HL-60/S4 (cell line): ENCODE measurements at regions not wholly inside any gene's neighbourhood (a gene's known extent, or its start where the extent isn't known, plus 50 kb on each side); places are given as distances from the start of the nearest gene placed in this dataset.
"Not testable (repeated sequence)": the region's sequence is repeated elsewhere in the genome, so short reads cannot be mapped to it uniquely, and the experiment has no call there.

Experiments
- in situ Hi-C: fragments of 300-500 bp; cut with MboI; formaldehyde crosslinking; loops from 2 replicates; pipeline ENCODE4 v1.14.3; 2022; ENCODE audit warnings: low sequenced_read_pairs

DNA sequence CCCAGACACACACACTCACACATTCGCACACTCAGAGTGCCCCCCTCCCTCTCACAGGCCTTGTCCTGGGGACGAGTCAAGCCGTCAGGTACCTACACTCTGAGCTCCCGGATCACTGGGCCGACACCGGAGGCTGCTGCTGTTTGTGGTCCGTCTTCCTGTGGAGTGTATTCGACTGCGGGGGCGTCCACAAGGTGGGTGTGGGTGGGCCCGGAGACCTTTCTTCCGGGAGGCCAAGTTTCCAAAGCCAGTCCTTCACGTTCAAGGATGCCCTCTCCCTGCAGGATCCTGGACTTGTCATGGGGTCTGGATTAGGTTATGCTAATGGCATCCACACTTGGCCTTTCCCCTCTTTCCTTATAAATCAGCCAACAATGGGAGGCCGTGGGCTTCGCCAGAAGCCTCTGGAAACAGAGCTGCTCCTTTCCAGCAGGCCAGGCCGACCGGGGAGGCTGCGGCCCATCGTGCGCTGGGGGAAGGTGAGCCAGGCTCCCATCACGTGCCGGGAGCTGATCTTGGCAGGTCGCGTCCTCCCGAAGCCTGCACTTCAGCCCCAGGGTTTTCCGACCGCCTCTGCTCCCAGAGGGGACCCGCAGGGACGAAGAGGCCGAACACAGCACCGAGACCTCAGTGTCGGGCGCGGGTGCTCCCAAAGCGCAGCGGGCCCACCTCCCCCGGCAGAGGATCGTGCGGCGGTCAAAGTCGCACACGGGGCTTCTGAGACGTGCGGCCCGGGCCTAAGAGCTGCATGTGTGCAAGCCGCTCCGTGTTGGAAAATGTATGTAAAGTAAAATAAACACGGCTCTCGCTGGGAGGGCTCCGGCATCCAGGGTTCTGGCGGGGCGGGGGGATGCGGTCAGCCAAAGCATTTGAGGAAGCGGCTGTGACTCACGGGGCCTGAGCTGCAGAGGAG, 196.5 kb upstream of the ZNF469 start:
- in situ Hi-C loops = not testable (repeated sequence)

DNA sequence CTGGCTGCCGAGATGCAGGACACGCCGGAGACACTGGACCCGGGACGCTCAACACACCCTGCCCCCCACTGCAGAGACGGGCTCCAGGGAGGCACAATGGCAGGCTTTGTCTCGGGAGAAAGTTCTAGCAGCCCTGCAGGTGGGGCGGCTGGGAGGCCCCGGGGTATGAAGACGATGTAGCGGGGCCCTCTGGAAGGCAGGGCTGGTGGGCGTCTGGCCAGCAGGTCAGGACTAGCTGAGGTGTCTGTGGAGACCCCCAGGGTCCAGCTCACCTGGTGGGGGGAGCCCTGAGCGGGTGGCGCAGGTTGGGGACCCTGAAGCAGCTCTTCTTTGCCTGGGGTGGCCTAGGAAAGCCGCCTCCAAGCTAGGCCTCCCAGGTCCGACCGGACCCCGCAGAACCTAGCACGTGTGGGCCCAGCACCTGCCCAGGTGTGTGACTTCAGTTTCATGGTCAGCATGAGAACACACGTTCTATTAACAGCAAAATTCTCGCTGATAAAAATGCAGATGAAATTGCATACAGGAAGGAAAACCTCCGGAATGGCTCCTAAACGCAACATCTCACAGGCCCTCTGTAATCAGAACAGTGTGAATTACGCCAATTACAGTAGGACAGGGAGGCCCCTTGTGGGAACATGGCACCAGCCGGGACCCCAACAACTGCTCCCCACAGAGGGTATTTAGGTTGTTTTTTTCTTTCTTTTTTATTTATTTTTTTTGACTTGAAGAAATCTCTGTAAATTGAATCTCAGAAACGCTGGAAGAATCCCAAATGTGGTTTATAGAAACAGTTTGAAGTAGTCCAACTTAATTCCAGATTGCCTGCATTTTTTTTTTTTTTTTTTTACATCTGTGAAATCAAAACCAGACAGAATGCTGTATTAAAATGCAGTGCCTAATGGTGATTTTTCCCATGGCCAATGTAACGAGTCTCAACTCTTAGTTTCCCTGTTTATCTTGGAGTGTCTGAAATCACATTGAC, 195.6 kb upstream of the ZNF469 start:
- in situ Hi-C loops = not testable (repeated sequence)

DNA sequence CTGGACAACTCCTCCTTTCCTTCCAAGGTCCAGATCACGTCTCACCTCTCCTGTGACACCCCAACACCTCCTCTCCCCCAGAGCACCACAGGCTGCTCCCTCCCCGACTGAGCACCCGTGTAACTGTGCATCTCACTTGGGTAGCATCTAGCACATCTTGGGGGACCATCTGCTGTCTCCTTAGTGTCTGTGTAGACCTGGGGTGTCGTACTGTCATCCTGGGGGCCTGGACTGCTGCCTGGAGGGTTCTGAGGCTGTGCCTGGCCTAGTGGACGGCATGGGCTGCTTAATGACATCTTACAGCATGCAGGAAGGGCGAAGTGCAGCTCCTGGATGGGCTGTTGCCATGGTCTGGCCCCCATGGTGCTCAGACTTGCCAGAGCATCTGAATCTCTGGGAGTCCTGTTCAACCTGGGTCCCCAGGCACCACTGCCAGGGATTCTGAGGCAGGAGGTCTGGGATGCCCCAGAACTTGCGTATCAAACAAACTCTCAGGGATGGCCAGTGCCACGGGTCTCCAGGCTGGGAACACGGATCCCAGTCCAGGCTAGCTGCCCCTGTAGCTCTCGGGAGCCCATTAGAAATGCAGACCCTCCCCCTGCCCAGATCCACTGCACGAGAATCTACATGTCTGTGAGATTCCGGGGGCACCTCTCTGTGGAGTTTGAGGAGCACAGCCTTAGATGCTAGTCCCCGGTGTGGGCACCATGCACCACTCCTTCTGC, 194.4 kb upstream of the ZNF469 start:
- in situ Hi-C loops = not testable (repeated sequence)

DNA sequence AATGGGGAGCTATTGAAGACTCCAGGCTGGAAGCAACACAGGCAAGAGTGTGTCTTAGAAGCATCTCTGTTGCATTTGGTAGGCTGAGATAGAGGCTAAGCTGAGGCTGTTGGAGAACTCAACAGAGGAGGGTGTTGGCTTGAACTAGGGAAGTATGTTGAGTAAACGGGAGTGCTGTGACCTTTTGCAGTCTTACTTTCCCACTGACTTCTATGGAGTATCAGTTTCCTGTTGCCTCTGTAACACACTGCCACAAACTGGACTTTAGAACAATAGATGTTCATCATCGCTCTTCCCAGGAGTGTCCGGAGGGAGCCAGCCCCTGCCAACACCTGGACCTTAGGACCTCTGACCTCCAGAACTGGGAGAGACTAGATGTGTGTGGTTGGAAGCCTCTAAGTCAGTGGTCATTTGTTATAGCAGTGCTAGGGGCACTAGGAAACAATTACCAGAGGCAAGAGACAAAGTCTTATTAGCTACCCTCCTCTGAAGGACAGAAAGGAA, 192.1 kb upstream of the ZNF469 start:
- in situ Hi-C loops = not testable (repeated sequence)

DNA sequence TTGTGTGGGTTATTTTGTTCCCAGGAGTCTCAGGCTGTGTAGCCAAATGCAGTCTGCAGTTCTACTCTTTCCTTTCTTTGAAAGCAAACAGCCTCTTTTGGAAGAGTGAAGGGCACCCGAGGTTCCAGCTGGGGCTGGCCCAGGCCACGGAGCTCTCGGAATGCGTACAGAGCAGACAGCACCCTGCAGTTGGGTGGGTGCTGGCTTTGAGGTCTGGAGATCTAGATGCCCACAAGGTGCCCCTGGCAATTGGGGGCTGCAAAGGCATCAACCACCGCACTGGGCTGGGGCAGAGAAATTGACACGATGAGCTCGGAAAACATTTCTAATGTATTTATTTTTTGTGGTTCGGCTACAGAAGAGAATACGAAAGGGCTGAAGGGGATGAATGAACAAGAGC, 191.6 kb upstream of the ZNF469 start:
- in situ Hi-C loops = not testable (repeated sequence)

DNA sequence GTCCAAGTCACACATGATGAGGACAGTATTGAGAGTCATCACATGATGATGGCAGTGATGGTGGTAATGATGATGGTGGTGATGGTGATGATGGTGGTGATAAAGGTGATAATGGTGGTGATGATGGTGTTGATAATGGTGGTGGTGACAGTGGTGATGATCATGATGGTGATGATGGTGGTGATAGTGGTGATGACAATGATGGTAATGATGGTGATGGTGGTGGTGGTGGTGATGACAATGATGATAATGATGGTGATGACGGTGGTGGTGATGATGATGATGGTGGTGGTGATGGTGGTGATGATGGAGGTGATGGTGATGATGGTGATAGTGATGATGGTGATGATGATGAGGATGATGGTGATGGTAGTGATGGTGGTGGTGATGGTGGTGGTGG, 190.2 kb upstream of the ZNF469 start:
- in situ Hi-C loops = no loop called here

DNA sequence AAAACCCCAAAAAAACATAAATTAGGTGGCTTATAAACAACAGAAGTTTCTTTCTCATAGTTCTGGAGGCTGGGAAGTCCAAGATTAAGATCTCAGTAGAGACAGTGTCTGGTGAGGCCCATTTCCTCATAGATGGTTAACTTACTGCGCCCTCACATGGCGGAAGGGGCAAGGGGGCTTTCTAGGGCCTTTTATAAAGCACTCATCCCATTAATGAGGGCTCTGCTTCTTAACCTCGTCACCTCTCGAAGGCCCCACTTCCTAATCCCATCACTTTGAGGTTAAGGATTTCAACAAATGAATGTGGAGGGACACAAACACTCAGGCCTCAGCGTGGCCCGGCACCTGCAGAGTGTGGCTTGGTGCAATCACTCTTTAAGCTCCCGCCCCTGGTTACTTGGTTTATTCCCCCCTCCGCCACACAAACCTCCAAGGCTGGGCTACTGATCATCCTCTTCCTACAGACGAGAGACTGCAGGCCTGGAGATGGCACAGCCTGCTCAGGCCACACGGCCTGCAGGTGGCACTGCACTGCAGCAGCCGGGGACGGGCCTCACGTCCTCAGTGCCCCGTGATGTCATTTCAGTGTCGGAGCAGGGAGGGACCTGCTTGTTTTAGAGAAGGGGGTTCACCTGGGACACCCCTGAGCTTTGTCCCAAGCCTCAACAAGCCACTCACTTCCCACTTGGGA, 188.9 kb upstream of the ZNF469 start:
- in situ Hi-C loops = not testable (repeated sequence)

DNA sequence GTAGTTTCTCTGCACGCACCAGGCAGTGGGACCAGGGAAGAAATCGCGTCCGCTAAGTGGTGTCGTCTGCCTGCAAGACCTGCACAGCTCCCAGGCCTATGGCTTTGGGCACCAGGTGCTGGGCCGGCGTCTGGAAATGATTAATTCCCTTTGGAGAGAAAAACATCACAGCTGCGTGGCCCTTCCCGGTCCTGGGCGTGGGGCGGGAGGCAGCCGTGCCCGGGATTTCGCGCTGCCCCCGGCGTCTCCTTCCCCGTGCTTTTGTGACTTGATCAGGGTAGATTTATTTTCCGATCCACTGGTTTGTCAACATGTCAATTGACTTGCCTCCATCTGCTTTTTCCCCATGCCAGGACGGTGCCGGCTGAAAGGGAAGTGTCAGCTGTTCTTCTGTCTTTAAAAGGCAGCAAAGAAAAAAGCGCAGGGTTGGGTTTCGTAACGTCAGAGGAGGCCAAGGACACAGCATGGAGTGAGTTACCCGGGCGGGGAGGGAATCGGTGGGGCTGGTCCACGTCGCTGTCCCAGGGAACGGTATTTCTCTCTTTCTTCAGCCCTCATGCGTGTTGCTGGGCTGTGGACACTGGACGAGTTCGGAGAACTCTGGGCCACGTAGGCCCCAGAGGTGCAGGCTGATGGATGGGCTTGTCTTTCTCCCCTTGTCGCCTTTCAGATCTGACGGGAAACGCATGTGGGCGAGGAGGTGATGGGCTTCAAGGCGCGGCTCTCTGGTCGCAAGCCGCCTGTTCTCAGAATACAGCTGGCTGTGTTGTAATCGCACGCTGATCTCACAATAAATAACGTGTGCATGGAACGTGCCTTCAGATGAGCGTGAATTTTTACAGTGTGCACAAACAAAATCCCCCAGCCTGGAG, 188.1 kb upstream of the ZNF469 start:
- in situ Hi-C loops = no loop called here

DNA sequence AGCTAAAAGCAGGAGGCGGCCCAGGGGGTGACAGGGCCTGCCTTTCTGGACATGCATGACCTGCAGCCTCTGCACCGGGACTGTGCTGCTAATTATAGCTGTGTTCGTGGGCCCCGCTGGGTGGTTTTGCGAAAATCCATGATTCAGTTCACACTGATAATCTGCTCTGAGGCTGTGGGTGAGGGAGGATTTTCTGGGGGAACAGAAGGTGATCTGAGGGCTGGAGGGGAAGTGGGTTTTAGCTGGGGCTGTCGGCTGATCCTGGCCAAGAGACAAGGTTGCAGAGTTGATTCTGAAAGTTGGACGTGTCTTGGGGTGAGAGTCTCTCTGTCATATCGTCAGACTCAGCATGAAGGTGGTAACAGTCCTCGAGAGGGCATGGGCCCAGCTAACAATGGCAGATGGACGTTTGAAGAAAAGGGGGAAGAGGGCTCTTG, 187.5 kb upstream of the ZNF469 start:
- in situ Hi-C loops = no loop called here

DNA sequence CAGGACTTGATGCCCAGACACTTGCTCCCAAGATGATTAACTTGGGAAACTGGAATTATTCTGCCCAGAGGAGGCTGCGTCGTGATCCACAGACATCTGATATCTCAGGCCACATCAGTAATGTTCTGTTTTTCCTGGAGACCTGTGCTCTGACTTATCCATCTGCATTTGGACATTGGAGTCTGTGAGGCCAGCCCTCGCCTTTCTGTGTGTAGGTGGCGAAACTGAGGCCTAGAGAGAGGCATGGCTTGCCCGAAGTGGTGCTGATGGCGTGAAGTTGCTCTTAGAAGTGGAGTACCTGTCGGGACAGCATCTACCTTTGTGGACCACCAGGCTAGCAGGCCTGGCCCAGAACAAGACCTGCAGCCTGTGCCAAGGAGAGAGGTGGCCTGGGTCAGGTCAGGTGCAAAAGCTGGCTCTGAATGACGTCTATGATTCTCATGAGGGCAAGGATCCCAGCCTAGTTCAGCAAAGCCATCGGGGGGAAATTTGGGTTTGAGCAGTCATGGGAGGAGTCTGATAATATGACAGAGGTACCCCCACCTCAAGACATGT, 186.8 kb upstream of the ZNF469 start:
- in situ Hi-C loops = no loop called here

DNA sequence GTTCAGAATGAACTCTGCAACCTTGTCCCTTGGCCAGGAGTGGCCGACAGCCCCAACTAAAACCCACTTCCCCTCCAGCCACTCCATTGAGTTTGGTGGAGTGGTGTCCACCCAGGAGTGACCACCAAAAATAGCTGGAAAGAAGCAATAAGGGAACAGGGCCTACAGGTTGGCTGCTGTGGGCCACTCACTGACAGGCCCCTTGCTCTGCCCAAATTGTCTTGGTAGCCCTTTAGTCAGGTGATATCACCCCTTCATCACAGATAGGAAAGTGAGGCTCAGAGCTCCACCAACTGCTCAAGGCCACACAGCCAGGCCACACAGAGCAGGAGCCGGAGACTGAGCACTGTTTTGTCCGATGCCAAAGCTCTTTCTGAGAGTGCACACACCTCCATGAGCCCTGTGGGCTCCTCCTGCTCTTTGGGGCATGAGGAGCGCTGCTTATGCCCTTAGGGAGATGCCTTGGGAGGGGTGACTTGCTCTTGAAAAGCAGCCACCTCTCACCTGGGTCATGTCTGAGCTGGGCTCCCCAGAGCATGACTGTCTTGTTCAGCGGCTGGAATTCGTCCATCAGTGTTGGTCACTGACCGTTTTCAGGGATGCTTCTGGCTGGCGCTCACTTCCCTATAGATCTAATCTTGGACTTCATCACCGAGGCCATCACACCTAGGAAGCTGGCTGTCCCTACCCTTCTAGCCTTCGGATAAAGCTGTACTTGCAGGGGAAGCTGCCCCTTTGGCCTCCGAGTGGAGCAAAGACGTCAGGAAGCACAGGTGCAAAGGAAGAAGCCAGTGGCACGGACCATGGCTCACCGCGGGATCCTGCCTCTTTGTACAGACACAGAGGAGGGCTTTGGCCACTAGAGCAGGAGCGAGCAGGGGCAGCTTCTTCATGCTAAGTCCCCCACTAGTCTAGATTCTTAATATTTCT, 186.0 kb upstream of the ZNF469 start:
- in situ Hi-C loops = no loop called here

DNA sequence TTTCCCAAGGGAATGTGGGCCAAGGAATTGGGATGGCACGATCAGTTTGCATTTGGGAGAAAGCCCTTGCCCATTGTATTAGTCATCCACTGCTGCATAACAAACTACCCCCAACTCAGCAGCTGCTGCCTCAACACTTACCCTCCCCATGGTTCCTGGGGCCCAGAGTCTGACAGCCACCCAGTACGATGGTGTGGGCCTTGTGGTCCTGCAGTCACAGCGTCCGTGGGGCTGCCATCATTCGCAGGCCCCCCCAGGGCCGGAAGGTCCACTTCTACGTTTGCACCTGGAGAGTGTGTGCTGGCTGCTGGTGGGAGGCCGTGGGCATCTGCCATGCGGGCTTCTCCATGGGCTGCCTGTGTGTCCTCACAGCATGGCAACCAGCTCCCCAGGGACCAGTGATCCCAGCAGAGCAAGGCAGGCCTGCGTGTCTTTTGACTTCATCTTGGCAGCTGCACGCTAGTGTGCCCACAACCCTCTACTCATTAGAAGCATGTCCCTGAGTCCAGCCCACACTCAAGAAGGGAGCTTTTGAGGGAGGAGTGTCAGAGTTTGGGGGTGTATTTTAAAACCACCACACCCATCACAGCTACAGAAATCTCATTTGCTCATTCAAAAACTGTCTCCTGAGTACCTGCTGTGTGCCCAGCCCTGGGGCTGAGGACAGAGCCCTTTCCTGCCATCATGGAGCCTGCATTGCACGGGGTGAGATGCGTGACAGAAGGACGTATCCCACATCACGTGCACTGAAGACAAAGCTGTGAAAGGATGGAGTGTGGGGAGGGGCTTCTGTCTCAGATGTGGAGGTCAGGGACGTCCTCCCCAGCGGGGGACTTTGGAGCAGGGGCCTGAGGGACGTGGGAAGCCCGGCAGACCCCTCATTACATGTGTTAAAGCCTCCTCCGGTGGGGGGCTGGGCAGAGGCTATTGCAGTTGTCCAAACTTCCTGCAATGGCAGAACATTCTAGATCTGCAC, 185.0 kb upstream of the ZNF469 start:
- in situ Hi-C loops = no loop called here

DNA sequence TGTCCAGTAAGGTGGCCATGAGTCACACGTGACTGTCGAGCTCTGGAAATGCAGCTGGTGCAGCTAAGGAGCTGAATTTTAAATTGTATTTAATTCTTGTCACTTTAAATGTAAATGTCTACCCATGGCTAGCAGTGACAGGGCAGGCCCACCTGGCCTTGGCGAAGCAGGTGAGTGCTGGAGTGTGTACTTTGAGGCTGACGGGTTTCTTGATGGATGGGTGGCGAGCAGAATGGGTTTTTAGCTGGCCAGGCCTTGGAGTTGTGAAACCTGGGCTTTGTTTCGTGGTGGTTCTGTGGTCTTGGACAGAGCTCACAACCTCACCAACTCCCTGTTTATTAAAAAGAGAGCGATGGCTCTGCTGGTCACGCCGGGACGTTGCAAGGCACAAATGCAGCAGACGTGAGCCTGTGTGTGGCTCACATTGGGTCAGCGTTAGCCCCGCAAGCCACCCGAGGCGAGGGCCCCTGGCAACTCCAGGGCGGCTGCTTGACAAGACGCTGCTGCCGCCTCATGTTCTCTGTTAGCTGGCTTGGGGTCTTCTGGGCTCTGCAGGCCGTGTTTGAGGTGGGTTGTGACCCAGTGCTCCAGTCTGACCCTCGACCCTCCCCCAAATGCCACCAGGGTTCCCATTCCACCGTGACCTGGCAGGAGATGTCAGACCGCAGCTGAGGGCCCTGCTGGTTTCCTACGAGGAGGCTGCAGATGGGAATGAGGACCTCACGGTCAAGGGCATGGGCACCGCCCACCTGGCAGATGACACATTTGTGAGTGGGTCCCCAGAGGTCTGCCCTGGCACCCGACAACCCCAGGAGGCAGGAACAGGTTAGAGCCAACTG, 184.1 kb upstream of the ZNF469 start:
- in situ Hi-C loops = not testable (repeated sequence)

DNA sequence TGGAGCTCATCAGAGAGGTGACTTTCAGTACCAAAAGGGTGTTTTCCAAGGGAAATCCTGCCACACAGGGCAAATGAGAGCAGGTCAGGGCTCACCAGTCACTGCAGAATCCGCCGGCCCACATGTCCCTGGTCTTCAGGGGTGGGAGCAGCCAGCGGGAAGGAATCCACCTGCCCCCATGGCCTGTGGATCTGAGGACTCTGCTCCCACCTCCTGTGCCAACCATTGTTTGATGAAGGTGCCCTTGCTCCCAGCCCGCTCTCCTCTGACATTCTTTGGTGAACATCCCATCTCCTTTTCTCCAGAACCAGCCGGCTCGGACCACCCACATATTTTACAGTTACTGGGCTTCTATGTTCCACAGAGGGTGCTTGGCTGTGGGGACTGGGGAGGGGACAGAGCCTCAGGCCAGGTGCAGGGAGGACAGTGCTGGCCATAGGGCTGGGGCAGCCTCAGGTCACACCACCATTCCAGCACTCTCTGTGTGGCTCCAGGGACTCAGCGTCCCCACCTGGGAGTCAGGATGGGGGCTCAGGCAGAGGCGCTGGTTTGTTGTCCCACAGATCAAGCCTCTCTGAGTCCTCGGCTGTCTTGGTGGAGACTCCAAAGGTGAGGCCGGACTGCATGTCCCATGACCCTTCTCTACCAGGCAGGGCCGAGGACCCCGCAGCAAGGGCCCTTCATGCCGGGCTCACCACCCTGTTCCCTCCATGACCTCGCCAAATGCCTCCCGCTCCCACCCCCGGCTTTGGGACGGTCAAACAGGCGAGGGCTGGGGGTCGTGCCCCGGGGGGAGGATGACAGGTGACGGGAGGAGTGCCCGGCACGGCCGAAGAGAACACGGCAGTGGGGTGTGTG, 183.2 kb upstream of the ZNF469 start:
- in situ Hi-C loops = not testable (repeated sequence)
